Naive thymus-derived CD4-positive, alpha-beta T cell (primary cell): ENCODE measurements at regions not wholly inside any gene's neighbourhood (a gene's known extent, or its start where the extent isn't known, plus 50 kb on each side); places are given as distances from the start of the nearest gene placed in this dataset.

Experiments used
- ATAC-seq: fragments of 150-1000 bp; cut with Tn5 transposase; 2 replicates; pipeline ENCODE4 v1.10.0; 2021; ENCODE audit warnings: mild to moderate bottlenecking, moderate library complexity
- CTCF ChIA-PET: fragments of 350-600 bp; sonication (Branson Sonifier 250); formaldehyde crosslinking; loops from one replicate; lab custom pipeline; 2021; ENCODE audit warnings: antibody characterized with exemption; lab: Charles Lee
- POLR2A ChIA-PET: fragments of 350-600 bp; sonication (Branson Sonifier 250); formaldehyde crosslinking; loops from one replicate; lab custom pipeline; 2021; ENCODE audit warnings: antibody characterized with exemption, inconsistent platforms; lab: Charles Lee
- DNase-seq, 9 donors: peaks; one replicate each; pipeline versions ENCODE4 v3.0.0 to v3.0.0-alpha.2; 2020 to 2022; ENCODE audit warnings: mixed read lengths in 1 of 9
- H3K27ac ChIP-seq: one replicate; pipeline ENCODE4 v1.7.0; 2013; ENCODE audit warnings: mild to moderate bottlenecking, low read depth, low read length, moderate library complexity
- H3K27me3 ChIP-seq, 2 donors: one replicate each; pipeline ENCODE4 v1.7.0; 2013; ENCODE audit warnings: low read length in 2 of 2, mild to moderate bottlenecking in 2 of 2, moderate library complexity in 2 of 2; ENCODE audit not compliant: control insufficient read depth in 2 of 2, insufficient read depth in 2 of 2
- H3K36me3 ChIP-seq, 3 experiments: 1 replicate in 2 of 3; 2 replicates in 1 of 3; pipeline ENCODE4 v1.7.0; 2013; ENCODE audit warnings: low read length in 3 of 3, mild to moderate bottlenecking in 3 of 3, moderate library complexity in 1 of 3; ENCODE audit not compliant: insufficient read depth in 3 of 3, control insufficient read depth in 2 of 3
- H3K4me1 ChIP-seq, 2 donors: one replicate each; pipeline ENCODE4 v1.7.0; 2013; ENCODE audit warnings: low read length in 2 of 2, mild to moderate bottlenecking in 2 of 2, moderate library complexity in 1 of 2; ENCODE audit not compliant: control insufficient read depth in 2 of 2, insufficient read depth in 2 of 2
- H3K4me3 ChIP-seq: 2 replicates; pipeline ENCODE4 v1.7.0; 2013; ENCODE audit warnings: mild to moderate bottlenecking, low read length
- H3K9me3 ChIP-seq, 3 experiments: 1 replicate in 2 of 3; 2 replicates in 1 of 3; pipeline ENCODE4 v1.7.0; 2013; ENCODE audit warnings: low read length in 3 of 3; ENCODE audit not compliant: control insufficient read depth in 2 of 3
- H3K27ac Mint-ChIP-seq, 9 donors: one replicate each; pipeline ENCODE4 v1.8.0; 2020 to 2022; ENCODE audit warnings: mixed read lengths in 9 of 9, mild to moderate bottlenecking in 8 of 9, moderate library complexity in 5 of 9, inconsistent platforms in 2 of 9
- H3K27me3 Mint-ChIP-seq, 5 donors: one replicate each; pipeline ENCODE4 v1.8.0; 2021 to 2022; ENCODE audit warnings: mixed read lengths in 5 of 5, mild to moderate bottlenecking in 1 of 5
- H3K36me3 Mint-ChIP-seq, 5 donors: one replicate each; pipeline ENCODE4 v1.8.0; 2020 to 2022; ENCODE audit warnings: mixed read lengths in 5 of 5, mild to moderate bottlenecking in 3 of 5, inconsistent platforms in 1 of 5
- H3K4me1 Mint-ChIP-seq, 7 donors: one replicate each; pipeline ENCODE4 v1.8.0; 2020 to 2022; ENCODE audit warnings: mixed read lengths in 7 of 7, mild to moderate bottlenecking in 3 of 7, inconsistent platforms in 1 of 7
- H3K4me3 Mint-ChIP-seq, 10 donors: one replicate each; pipeline ENCODE4 v1.8.0; 2020 to 2022; ENCODE audit warnings: mild to moderate bottlenecking in 10 of 10, mixed read lengths in 10 of 10, moderate library complexity in 6 of 10, inconsistent platforms in 2 of 10
- H3K9me3 Mint-ChIP-seq, 11 donors: one replicate each; pipeline ENCODE4 v1.8.0; 2020 to 2022; ENCODE audit warnings: mixed read lengths in 11 of 11, mild to moderate bottlenecking in 4 of 11, inconsistent platforms in 1 of 11, moderate library complexity in 1 of 11
- intact Hi-C, 2 donors: fragments of 100-400 bp; cut with micrococcal nuclease; formaldehyde crosslinking; loops; one replicate each; pipeline ENCODE4 v1.15.1; 2023

DNA sequence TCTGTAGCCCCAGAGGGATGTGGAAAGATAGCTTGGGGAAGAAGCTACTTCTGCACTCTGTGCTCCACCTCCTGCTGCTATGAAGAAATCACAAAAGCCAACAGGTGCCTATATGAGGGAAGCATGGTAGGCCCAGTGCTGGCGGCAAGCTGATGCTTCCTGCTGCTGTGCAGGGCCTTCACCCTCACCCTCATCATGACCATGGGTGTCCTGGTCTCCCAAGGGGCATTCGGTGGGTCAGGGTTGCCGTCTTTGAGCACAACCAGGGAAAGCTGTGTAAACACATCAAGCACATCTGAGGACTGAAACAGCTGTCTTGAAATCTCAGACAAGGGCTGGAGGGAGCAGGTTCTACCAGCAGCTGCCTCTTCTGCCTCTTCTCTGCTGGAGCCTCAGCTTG is 184.0 kb downstream of the FNDC1 start:
- no peak overlapping the region for H3K4me3 ChIP-seq
- H3K9me3 ChIP-seq: no peaks in the 10 kb centered on the region
- Mint-ChIP-seq H3K4me1 (no peaks in the 10 kb centered on the region), H3K27ac (no peak overlapping the region), H3K36me3 (peaks cover 0 to 4% (median 0%) of the 10 kb centered on the region in 5 donors), H3K9me3 (peaks cover 0 to 5% (median 0%) of the 10 kb centered on the region in 11 donors), H3K4me3 (no peak overlapping the region), H3K27me3 (peaks cover 0 to 39% (median 30%) of the 10 kb centered on the region in 5 donors)
- ChIA-PET CTCF (no interaction called here), POLR2A (no interaction called here)
- H3K27ac ChIP-seq: no peak overlapping the region
- intact Hi-C loops: no loop called here
- no peaks in the 10 kb centered on the region for H3K27me3 ChIP-seq
- H3K4me1 ChIP-seq: no peaks in the 10 kb centered on the region
- DNase-seq (no peak), ATAC-seq (no peak)
- H3K36me3 ChIP-seq: no peaks in the 10 kb centered on the region

GRCh38 chr6:159351707-159352106 is 182.5 kb downstream of the FNDC1 start:
- DNase-seq (no peak), ATAC-seq (no peak)
- Histone ChIP-seq H3K27ac (no peak overlapping the region), H3K4me1 (no peaks in the 10 kb centered on the region), H3K9me3 (no peaks in the 10 kb centered on the region), H3K4me3 (no peak overlapping the region), H3K27me3 (no peaks in the 10 kb centered on the region), H3K36me3 (no peaks in the 10 kb centered on the region)
- ChIA-PET CTCF (no interaction called here), POLR2A (interaction anchor here (0.6 kb wide), 1 partner anchor 43 kb away, joined by 3 read pairs; no protein-coding TSS in a partner anchor)
- Mint-ChIP-seq H3K4me1 (no peaks in the 10 kb centered on the region), H3K27me3 (peaks cover 0 to 37% (median 32%) of the 10 kb centered on the region in 5 donors), H3K27ac (no peak overlapping the region), H3K9me3 (peaks cover 0 to 5% (median 0%) of the 10 kb centered on the region in 11 donors), H3K4me3 (no peak overlapping the region), H3K36me3 (peaks cover 0 to 4% (median 0%) of the 10 kb centered on the region in 5 donors)
- intact Hi-C loops: no loop called here

GRCh38 chr6:159349915-159350314 is 180.7 kb downstream of the FNDC1 start:
- Histone ChIP-seq H3K36me3 (no peaks in the 10 kb centered on the region), H3K27ac (no peak overlapping the region), H3K27me3 (no peaks in the 10 kb centered on the region), H3K9me3 (no peaks in the 10 kb centered on the region), H3K4me3 (no peak overlapping the region), H3K4me1 (no peaks in the 10 kb centered on the region)
- ATAC-seq: no peak
- H3K9me3 Mint-ChIP-seq: peaks cover 0 to 5% (median 0%) of the 10 kb centered on the region in 11 donors
- POLR2A ChIA-PET: no interaction called here
- CTCF ChIA-PET: no interaction called here
- peaks cover 0 to 4% (median 0%) of the 10 kb centered on the region in 5 donors for H3K36me3 Mint-ChIP-seq
- H3K27ac Mint-ChIP-seq: no peak overlapping the region
- peaks cover 0 to 29% (median 17%) of the 10 kb centered on the region in 5 donors for H3K27me3 Mint-ChIP-seq
- intact Hi-C loops: no loop called here
- DNase-seq: no peak
- no peak overlapping the region for H3K4me3 Mint-ChIP-seq
- H3K4me1 Mint-ChIP-seq: no peaks in the 10 kb centered on the region

DNA sequence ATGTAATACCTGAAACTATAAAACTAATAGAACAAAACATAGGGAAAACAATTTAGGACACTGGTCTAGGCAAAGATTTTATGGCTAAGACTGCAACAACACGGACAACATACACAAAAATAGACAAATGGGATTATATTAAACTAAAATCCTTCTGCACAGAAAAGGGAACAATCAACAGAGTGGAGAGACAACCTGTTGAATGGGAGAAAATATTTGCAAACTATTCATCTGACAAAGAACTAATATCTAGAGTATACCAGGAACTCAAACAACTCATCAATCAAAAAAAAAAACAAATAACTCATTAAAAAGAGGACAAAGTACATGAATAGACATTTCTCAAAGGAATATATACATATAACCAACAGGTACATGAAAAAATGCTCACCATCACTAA is 174.5 kb downstream of the FNDC1 start:
- H3K4me1 ChIP-seq: no peaks in the 10 kb centered on the region
- no peak overlapping the region for H3K4me3 ChIP-seq

DNA sequence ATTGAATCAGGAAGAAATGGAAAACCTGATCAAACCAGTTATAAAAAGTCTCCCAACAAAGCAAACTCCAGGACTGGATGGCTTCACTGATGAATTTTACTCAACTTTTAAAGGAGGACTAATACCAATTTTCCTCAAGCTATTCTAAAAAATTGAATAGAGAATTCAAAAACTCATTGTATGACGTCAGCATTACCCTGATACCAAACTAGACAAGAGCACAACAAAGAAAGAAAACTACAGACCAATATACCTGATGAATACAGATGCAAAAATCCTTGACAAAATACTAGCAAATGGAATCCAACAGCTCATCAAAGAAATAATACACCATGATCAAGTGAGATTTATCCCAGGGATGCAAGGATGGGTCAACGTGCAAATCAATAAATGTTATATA is 172.9 kb downstream of the FNDC1 start:
- Histone ChIP-seq H3K4me1 (no peaks in the 10 kb centered on the region), H3K27ac (no peak overlapping the region), H3K4me3 (no peak overlapping the region), H3K36me3 (no peaks in the 10 kb centered on the region), H3K27me3 (no peaks in the 10 kb centered on the region), H3K9me3 (peaks cover 0 to 22% (median 0%) of the 10 kb centered on the region in 3 experiments)
- CTCF ChIA-PET: no interaction called here
- intact Hi-C loops: no loop called here
- Mint-ChIP-seq H3K9me3 (peaks cover 5 to 56% (median 25%) of the 10 kb centered on the region in 11 donors), H3K4me3 (no peak overlapping the region), H3K36me3 (peaks cover 0 to 5% (median 4%) of the 10 kb centered on the region in 5 donors), H3K27me3 (peaks cover 10 to 32% (median 22%) of the 10 kb centered on the region in 5 donors), H3K27ac (no peak overlapping the region), H3K4me1 (no peaks in the 10 kb centered on the region)
- ATAC-seq (no peak), DNase-seq (no peak)
- POLR2A ChIA-PET: no interaction called here

More for the DNA sequence above, 174.5 kb downstream of the FNDC1 start:
- H3K4me3 Mint-ChIP-seq: no peak overlapping the region
- H3K9me3 Mint-ChIP-seq: peaks cover 2 to 43% (median 19%) of the 10 kb centered on the region in 11 donors
- DNase-seq (no peak), ATAC-seq (no peak)
- no peaks in the 10 kb centered on the region for H3K36me3 ChIP-seq
- CTCF ChIA-PET: no interaction called here
- no peak overlapping the region for H3K27ac ChIP-seq
- H3K27me3 Mint-ChIP-seq: peaks cover 10 to 36% (median 23%) of the 10 kb centered on the region in 5 donors
- peaks cover 0 to 8% (median 0%) of the 10 kb centered on the region in 3 experiments for H3K9me3 ChIP-seq
- H3K4me1 Mint-ChIP-seq: no peaks in the 10 kb centered on the region
- POLR2A ChIA-PET: no interaction called here
- no peak overlapping the region for H3K27ac Mint-ChIP-seq
- peaks cover 0 to 8% (median 1%) of the 10 kb centered on the region in 5 donors for H3K36me3 Mint-ChIP-seq
- H3K27me3 ChIP-seq: no peaks in the 10 kb centered on the region
- intact Hi-C loops: no loop called here

- peaks cover 0 to 31% (median 28%) of the 10 kb centered on the region in 5 donors for H3K27me3 Mint-ChIP-seq
- H3K36me3 Mint-ChIP-seq: peaks cover 0 to 9% (median 4%) of the 10 kb centered on the region in 5 donors
- Histone ChIP-seq H3K4me1 (no peaks in the 10 kb centered on the region), H3K27me3 (no peaks in the 10 kb centered on the region), H3K36me3 (no peaks in the 10 kb centered on the region), H3K27ac (no peak overlapping the region), H3K9me3 (peaks cover 0 to 20% (median 0%) of the 10 kb centered on the region in 3 experiments), H3K4me3 (no peak overlapping the region)
- intact Hi-C loops: no loop called here
- no peak overlapping the region for H3K4me3 Mint-ChIP-seq
- no peak overlapping the region for H3K27ac Mint-ChIP-seq
- ATAC-seq (no peak), DNase-seq (no peak)
- POLR2A ChIA-PET: no interaction called here
- peaks cover 0 to 1% (median 0%) of the 10 kb centered on the region in 7 donors for H3K4me1 Mint-ChIP-seq
- CTCF ChIA-PET: no interaction called here
- peaks cover 14 to 49% (median 18%) of the 10 kb centered on the region in 11 donors for H3K9me3 Mint-ChIP-seq
These were observed 164.9 kb downstream of the FNDC1 start for GRCh38 chr6:159334068-159334467.

GRCh38 chr6:159331451-159331850 is 162.3 kb downstream of the FNDC1 start:
- CTCF ChIA-PET: no interaction called here
- peaks cover 9 to 29% (median 12%) of the 10 kb centered on the region in 11 donors for H3K9me3 Mint-ChIP-seq

More at GRCh38 chr6:159331451-159331850, 162.3 kb downstream of the FNDC1 start:
- no peaks in the 10 kb centered on the region for H3K27me3 ChIP-seq
- POLR2A ChIA-PET: no interaction called here
- Mint-ChIP-seq H3K4me1 (peaks cover 0 to 1% (median 0%) of the 10 kb centered on the region in 7 donors), H3K27ac (no peak overlapping the region), H3K4me3 (no peak overlapping the region), H3K27me3 (peaks cover 0 to 38% (median 18%) of the 10 kb centered on the region in 5 donors), H3K36me3 (peaks cover 0 to 6% (median 0%) of the 10 kb centered on the region in 5 donors)
- no peak overlapping the region for H3K4me3 ChIP-seq
- peaks cover 0 to 3% (median 0%) of the 10 kb centered on the region in 3 experiments for H3K9me3 ChIP-seq
- H3K36me3 ChIP-seq: no peaks in the 10 kb centered on the region
- ATAC-seq: no peak
- intact Hi-C loops: no loop called here
- H3K27ac ChIP-seq: no peak overlapping the region
- no peak for DNase-seq
- no peaks in the 10 kb centered on the region for H3K4me1 ChIP-seq
